Liver (tissue), 8 donors: ENCODE measurements at regions not wholly inside any gene's neighbourhood (a gene's known extent, or its start where the extent isn't known, plus 50 kb on each side); places are given as distances from the start of the nearest gene placed in this dataset.

ENCODE experiments used
- DNase-seq: peaks from one replicate; pipeline ENCODE4 v3.0.0-alpha.2; 2017; ENCODE audit warnings: low spot score
- H3K27ac ChIP-seq, 2 donors: one replicate each; pipeline ENCODE4 v1.7.0; 2013; ENCODE audit warnings: inconsistent platforms in 2 of 2, low read length in 2 of 2, control low read depth in 1 of 2, low read depth in 1 of 2, mild to moderate bottlenecking in 1 of 2
- H3K27me3 ChIP-seq, 4 donors: one replicate each; pipeline versions ENCODE4 v1.6.1 to v1.7.0; 2013; ENCODE audit warnings: low read length in 3 of 4, inconsistent platforms in 1 of 4, mild to moderate bottlenecking in 1 of 4, moderate library complexity in 1 of 4; ENCODE audit not compliant: control insufficient read depth in 4 of 4, insufficient read depth in 4 of 4
- H3K36me3 ChIP-seq, 4 donors: one replicate each; pipeline versions ENCODE4 v1.6.1 to v1.7.0; 2013; ENCODE audit warnings: low read length in 3 of 4, mild to moderate bottlenecking in 3 of 4, low read depth in 1 of 4, moderate library complexity in 1 of 4; ENCODE audit not compliant: control insufficient read depth in 4 of 4, insufficient read depth in 3 of 4
- H3K4me1 ChIP-seq, 4 donors: one replicate each; pipeline versions ENCODE4 v1.6.1 to v1.7.0; 2013; ENCODE audit warnings: low read length in 3 of 4, mild to moderate bottlenecking in 3 of 4, moderate library complexity in 1 of 4; ENCODE audit not compliant: control insufficient read depth in 4 of 4, insufficient read depth in 4 of 4
- H3K4me3 ChIP-seq, 3 donors: one replicate each; pipeline versions ENCODE4 v1.6.1 to v1.7.0; 2013; ENCODE audit warnings: low read length in 3 of 3, control low read depth in 1 of 3, low read depth in 1 of 3, mild to moderate bottlenecking in 1 of 3
- H3K9ac ChIP-seq, 2 donors: one replicate each; pipeline ENCODE4 v1.7.0; 2013; ENCODE audit warnings: low read length in 2 of 2, mild to moderate bottlenecking in 2 of 2, moderate library complexity in 2 of 2, control low read depth in 1 of 2, low read depth in 1 of 2
- H3K9me3 ChIP-seq, 4 donors: one replicate each; pipeline versions ENCODE4 v1.6.1 to v1.7.0; 2013; ENCODE audit warnings: low read length in 3 of 4; ENCODE audit not compliant: control insufficient read depth in 4 of 4
- EGR1 ChIP-seq, 2 donors: IDR thresholded peaks; 2 replicates each; pipeline ENCODE4 v1.6.1; 2016 to 2018; ENCODE audit warnings: antibody characterized with exemption in 2 of 2, low read depth in 2 of 2
- FOXA2 ChIP-seq: IDR thresholded peaks from 2 replicates; pipeline ENCODE4 v1.6.1; 2016; ENCODE audit warnings: antibody characterized with exemption
- HNF4A ChIP-seq, 2 donors: conservative IDR thresholded peaks; 2 replicates each; pipeline ENCODE4 v1.6.1; 2016; ENCODE audit warnings: antibody characterized with exemption in 2 of 2, mild to moderate bottlenecking in 2 of 2
- JUND ChIP-seq, 2 donors: IDR thresholded peaks; 2 replicates each; pipeline ENCODE4 v1.6.1; 2016; ENCODE audit warnings: antibody characterized with exemption in 2 of 2
- RAD21 ChIP-seq, 2 donors: IDR thresholded peaks; 2 replicates each; pipeline ENCODE4 v1.6.1; 2016; ENCODE audit warnings: antibody characterized with exemption in 2 of 2, mild to moderate bottlenecking in 2 of 2
- RXRA ChIP-seq, 2 donors: IDR thresholded peaks; 2 replicates each; pipeline ENCODE4 v1.6.1; 2017 to 2018; ENCODE audit warnings: antibody characterized with exemption in 2 of 2, mild to moderate bottlenecking in 1 of 2
- SP1 ChIP-seq: IDR thresholded peaks from 2 replicates; pipeline ENCODE4 v1.6.1; 2018; ENCODE audit warnings: antibody characterized with exemption, mild to moderate bottlenecking
- TAF1 ChIP-seq: conservative IDR thresholded peaks from 2 replicates; pipeline ENCODE4 v1.6.1; 2016; ENCODE audit warnings: antibody characterized with exemption, mild to moderate bottlenecking
- YY1 ChIP-seq: IDR thresholded peaks from 2 replicates; pipeline ENCODE4 v1.6.1; 2016; ENCODE audit warnings: antibody characterized with exemption, mild to moderate bottlenecking
- WGBS: extraction: QIAGEN DNeasy Blood & Tissue Kit; methylation state at CpG from one replicate; pipeline ENCODE4 v1.1.7; 2013; 5-methylcytosine and 5-hydroxymethylcytosine counted together
- TF ChIP-seq, protein P1 (sequence below): IDR thresholded peaks from 2 replicates; pipeline ENCODE4 v1.6.1; 2016; ENCODE audit warnings: antibody characterized with exemption
- TF ChIP-seq, protein P2 (sequence below): IDR thresholded peaks from 2 replicates; pipeline ENCODE4 v1.6.1; 2016; ENCODE audit warnings: antibody characterized with exemption
- TF ChIP-seq, protein P3 (sequence below): IDR thresholded peaks from 2 replicates; pipeline ENCODE4 v1.6.1; 2016; ENCODE audit warnings: antibody characterized with exemption, mild to moderate bottlenecking
- TF ChIP-seq, protein P4 (sequence below): fragments of 150-350 bp; IDR thresholded peaks from 2 replicates; pipeline ENCODE4 v1.5.1; 2017; ENCODE audit warnings: improper control_type of control experiment, low read depth, low read length; ENCODE audit not compliant: missing input control
- donor health status: healthy.
- donor health status: healthy.
- donor health status: healthy.
- donor health status: healthy.
- donor health status: healthy.

DNA sequence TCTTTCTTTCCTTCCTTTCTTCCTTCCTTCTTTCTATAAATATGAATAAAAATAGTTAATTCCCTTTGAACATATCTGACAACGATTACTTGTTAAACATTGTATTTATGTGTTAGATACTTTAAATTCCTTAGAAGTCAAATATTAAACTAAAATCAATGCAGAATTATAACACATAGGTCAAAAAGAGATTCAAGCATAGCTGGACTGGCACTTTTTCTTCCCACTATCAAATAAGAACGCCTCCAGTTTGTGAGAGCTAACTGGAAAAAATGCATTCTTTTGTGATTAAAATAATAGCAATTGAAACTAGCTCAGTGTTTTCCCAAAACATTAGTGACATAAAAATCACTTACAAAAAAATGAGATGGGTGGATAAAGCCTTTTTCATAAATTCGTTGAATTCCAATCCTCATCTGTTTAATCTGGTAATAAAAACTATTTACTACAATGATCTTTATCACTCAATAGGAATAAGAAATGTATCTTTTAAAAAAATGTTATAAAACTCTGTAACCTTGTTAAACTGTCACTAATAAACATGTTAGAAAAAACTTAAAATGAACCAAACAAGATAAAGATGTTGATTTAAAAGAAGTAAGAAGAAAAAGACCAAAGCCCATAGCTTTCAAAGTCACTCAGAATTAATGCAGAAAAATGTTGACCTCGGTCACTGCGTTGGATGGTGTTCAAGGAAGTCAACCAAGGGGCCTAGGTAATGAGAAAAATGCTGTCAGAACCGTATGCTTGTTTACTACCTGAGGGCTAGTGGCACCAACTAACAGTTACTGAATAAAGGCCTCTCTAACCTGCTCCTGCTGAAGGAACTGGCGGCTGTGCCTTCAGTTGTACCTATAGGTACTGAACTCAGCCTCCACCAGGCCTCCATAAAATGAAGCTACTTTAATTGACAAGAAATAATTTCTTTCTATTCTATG is 1039.5 kb upstream of the SLC10A2 start:
- Histone ChIP-seq H3K9ac (no peak overlapping the region), H3K4me1 (no peaks in the 10 kb centered on the region), H3K27ac (no peak overlapping the region), H3K36me3 (no peaks in the 10 kb centered on the region), H3K4me3 (no peak overlapping the region), H3K9me3 (peaks cover 0 to 2% (median 0%) of the 10 kb centered on the region in 4 donors), H3K27me3 (no peaks in the 10 kb centered on the region)
- 55% methylated on average over 7 of the region's 7 CpGs for WGBS
- TF ChIP-seq RAD21 (IDR thresholded peaks at IDR 0.05) (no peak), JUND (IDR thresholded peaks at IDR 0.05) (no peak), EGR1 (IDR thresholded peaks at IDR 0.05; ENCODE audit: low read depth in 2 of 2) (no peak), SP1 (no peak), RXRA (IDR thresholded peaks at IDR 0.05) (no peak), FOXA2 (no peak)
- TF ChIP-seq, protein P1, sequence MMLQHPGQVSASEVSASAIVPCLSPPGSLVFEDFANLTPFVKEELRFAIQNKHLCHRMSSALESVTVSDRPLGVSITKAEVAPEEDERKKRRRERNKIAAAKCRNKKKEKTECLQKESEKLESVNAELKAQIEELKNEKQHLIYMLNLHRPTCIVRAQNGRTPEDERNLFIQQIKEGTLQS = no peak
- TF ChIP-seq, protein P2, sequence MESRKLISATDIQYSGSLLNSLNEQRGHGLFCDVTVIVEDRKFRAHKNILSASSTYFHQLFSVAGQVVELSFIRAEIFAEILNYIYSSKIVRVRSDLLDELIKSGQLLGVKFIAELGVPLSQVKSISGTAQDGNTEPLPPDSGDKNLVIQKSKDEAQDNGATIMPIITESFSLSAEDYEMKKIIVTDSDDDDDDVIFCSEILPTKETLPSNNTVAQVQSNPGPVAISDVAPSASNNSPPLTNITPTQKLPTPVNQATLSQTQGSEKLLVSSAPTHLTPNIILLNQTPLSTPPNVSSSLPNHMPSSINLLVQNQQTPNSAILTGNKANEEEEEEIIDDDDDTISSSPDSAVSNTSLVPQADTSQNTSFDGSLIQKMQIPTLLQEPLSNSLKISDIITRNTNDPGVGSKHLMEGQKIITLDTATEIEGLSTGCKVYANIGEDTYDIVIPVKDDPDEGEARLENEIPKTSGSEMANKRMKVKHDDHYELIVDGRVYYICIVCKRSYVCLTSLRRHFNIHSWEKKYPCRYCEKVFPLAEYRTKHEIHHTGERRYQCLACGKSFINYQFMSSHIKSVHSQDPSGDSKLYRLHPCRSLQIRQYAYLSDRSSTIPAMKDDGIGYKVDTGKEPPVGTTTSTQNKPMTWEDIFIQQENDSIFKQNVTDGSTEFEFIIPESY = no peak
- TF ChIP-seq, protein P3, sequence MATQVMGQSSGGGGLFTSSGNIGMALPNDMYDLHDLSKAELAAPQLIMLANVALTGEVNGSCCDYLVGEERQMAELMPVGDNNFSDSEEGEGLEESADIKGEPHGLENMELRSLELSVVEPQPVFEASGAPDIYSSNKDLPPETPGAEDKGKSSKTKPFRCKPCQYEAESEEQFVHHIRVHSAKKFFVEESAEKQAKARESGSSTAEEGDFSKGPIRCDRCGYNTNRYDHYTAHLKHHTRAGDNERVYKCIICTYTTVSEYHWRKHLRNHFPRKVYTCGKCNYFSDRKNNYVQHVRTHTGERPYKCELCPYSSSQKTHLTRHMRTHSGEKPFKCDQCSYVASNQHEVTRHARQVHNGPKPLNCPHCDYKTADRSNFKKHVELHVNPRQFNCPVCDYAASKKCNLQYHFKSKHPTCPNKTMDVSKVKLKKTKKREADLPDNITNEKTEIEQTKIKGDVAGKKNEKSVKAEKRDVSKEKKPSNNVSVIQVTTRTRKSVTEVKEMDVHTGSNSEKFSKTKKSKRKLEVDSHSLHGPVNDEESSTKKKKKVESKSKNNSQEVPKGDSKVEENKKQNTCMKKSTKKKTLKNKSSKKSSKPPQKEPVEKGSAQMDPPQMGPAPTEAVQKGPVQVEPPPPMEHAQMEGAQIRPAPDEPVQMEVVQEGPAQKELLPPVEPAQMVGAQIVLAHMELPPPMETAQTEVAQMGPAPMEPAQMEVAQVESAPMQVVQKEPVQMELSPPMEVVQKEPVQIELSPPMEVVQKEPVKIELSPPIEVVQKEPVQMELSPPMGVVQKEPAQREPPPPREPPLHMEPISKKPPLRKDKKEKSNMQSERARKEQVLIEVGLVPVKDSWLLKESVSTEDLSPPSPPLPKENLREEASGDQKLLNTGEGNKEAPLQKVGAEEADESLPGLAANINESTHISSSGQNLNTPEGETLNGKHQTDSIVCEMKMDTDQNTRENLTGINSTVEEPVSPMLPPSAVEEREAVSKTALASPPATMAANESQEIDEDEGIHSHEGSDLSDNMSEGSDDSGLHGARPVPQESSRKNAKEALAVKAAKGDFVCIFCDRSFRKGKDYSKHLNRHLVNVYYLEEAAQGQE = no peak
- TF ChIP-seq, protein P4, sequence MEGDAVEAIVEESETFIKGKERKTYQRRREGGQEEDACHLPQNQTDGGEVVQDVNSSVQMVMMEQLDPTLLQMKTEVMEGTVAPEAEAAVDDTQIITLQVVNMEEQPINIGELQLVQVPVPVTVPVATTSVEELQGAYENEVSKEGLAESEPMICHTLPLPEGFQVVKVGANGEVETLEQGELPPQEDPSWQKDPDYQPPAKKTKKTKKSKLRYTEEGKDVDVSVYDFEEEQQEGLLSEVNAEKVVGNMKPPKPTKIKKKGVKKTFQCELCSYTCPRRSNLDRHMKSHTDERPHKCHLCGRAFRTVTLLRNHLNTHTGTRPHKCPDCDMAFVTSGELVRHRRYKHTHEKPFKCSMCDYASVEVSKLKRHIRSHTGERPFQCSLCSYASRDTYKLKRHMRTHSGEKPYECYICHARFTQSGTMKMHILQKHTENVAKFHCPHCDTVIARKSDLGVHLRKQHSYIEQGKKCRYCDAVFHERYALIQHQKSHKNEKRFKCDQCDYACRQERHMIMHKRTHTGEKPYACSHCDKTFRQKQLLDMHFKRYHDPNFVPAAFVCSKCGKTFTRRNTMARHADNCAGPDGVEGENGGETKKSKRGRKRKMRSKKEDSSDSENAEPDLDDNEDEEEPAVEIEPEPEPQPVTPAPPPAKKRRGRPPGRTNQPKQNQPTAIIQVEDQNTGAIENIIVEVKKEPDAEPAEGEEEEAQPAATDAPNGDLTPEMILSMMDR = no peak
- no peak for DNase-seq

DNA sequence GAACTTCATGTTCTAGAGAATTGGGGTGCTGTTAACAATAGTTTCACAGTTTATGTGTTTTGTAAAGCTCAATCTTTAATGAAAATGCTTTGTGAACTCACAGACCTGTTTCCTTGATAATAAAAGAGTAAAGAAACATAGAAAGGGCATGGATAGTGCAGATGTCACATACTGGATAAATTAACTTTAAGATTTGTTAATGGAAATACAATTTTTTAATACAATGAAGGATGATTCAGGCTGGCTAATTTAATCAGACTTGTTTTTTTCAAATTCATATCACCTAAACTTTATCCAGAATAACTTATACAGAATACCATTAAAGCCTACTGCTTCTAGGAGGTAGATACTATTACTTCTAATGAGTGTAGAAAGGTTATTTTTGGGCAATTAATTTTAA is 1033.5 kb upstream of the SLC10A2 start:
- H3K27ac ChIP-seq = no peak overlapping the region
- no peaks in the 10 kb centered on the region for H3K4me1 ChIP-seq
- H3K36me3 ChIP-seq = no peaks in the 10 kb centered on the region
- TF ChIP-seq RAD21 (IDR thresholded peaks at IDR 0.05) = no peak
- TF ChIP-seq RXRA (IDR thresholded peaks at IDR 0.05) = no peak
- TF ChIP-seq EGR1 (IDR thresholded peaks at IDR 0.05; ENCODE audit: low read depth in 2 of 2) = no peak
- no peak for TF ChIP-seq HNF4A (conservative IDR thresholded peaks at IDR 0.05)
- TF ChIP-seq YY1 = no peak
- TF ChIP-seq TAF1 = no peak
- TF ChIP-seq, protein P2 = no peak
- peaks cover 0 to 3% (median 0%) of the 10 kb centered on the region in 4 donors for H3K27me3 ChIP-seq
- H3K4me3 ChIP-seq = no peak overlapping the region
- no peak overlapping the region for H3K9ac ChIP-seq
- H3K9me3 ChIP-seq = peaks cover 0 to under 1% (median 0%) of the 10 kb centered on the region in 4 donors
- DNase-seq = no peak
